GM23338 (cell line): ENCODE measurements at regions not wholly inside any gene's neighbourhood (a gene's known extent, or its start where the extent isn't known, plus 50 kb on each side); places are given as distances from the start of the nearest gene placed in this dataset.

Source experiments
- CTCF ChIP-seq, 2 experiments: fragments of 200-600 bp in 1 of 2; sonication (generic) in 1 of 2; conservative IDR thresholded peaks; 2 replicates each; pipeline versions ENCODE4 v1.5.1 to v1.6.1; 2016 to 2017; ENCODE audit warnings: antibody characterized with exemption in 2 of 2, low read depth in 2 of 2, mild to moderate bottlenecking in 2 of 2, moderate library complexity in 1 of 2
- EZH2 ChIP-seq: fragments of 200-600 bp; sonication (generic); IDR thresholded peaks from one replicate; pipeline ENCODE4 v1.8.0; 2017; ENCODE audit warnings: antibody characterized with exemption, mild to moderate bottlenecking, low read depth; ENCODE audit not compliant: unreplicated experiment
- POLR2AphosphoS5 ChIP-seq: IDR thresholded peaks from 2 replicates; pipeline ENCODE4 v1.6.1; 2016; ENCODE audit warnings: antibody characterized with exemption, low read depth

- no peak for TF ChIP-seq POLR2AphosphoS5
- TF ChIP-seq CTCF (conservative IDR thresholded peaks at IDR 0.05; ENCODE audit: low read depth in 2 of 2) = no peak
- no peak for TF ChIP-seq EZH2
These were observed 101.3 kb upstream of the CTNNB1 start for GRCh38 chr3:41097896-41098496.
